Keratinocyte (primary cell): ENCODE measurements at regions not wholly inside any gene's neighbourhood (a gene's known extent, or its start where the extent isn't known, plus 50 kb on each side); places are given as distances from the start of the nearest gene placed in this dataset.

Experiments
- EZH2 ChIP-seq: IDR thresholded peaks from one replicate; pipeline ENCODE4 v1.6.1; 2012; ENCODE audit warnings: inconsistent platforms, mild to moderate bottlenecking, low read length, moderate library complexity
- TF ChIP-seq, protein P1 (sequence below), 3 experiments: IDR thresholded peaks in 1 of 3; conservative IDR thresholded peaks in 1 of 3; optimal IDR thresholded peaks in 1 of 3; 2 replicates in 2 of 3; 3 replicates in 1 of 3; pipeline versions ENCODE3 to v1.5.1; 2011; ENCODE audit warnings: low read length in 3 of 3, mild to moderate bottlenecking in 3 of 3, moderate library complexity in 2 of 3, control low read depth in 1 of 3, inconsistent platforms in 1 of 3; ENCODE audit not compliant: insufficient read depth in 2 of 3; ENCODE audit errors: extremely low read depth in 1 of 3

DNA sequence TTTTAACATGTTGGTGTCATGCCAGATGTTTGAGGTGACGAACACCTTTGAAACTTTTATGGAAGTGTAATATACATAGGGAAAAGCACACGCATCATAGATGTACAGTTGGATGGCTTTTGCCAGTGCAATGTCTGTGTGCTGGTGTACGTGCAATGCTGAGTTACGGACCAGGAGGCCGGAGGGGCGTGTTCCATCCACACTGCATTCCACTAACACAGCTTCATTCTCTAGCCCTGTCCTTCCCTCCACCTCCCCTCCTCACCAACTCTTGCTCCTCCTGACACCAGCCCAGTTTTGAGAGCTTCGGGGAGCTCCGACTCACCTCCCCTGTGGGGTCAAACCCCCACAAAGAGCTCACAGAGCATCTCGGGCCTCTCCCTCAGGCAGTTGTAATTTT, 358.8 kb downstream of the C16orf95 start:
- TF ChIP-seq, protein P1, sequence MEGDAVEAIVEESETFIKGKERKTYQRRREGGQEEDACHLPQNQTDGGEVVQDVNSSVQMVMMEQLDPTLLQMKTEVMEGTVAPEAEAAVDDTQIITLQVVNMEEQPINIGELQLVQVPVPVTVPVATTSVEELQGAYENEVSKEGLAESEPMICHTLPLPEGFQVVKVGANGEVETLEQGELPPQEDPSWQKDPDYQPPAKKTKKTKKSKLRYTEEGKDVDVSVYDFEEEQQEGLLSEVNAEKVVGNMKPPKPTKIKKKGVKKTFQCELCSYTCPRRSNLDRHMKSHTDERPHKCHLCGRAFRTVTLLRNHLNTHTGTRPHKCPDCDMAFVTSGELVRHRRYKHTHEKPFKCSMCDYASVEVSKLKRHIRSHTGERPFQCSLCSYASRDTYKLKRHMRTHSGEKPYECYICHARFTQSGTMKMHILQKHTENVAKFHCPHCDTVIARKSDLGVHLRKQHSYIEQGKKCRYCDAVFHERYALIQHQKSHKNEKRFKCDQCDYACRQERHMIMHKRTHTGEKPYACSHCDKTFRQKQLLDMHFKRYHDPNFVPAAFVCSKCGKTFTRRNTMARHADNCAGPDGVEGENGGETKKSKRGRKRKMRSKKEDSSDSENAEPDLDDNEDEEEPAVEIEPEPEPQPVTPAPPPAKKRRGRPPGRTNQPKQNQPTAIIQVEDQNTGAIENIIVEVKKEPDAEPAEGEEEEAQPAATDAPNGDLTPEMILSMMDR (optimal IDR thresholded peaks at IDR 0.05 in 1 of 3, IDR thresholded peaks at IDR 0.05 in 1 of 3, conservative IDR thresholded peaks at IDR 0.05 in 1 of 3; ENCODE audit: extremely low read depth in 1 of 3, insufficient read depth in 2 of 3, low read length in 3 of 3) = no peak
- TF ChIP-seq EZH2 = no peak
